Endodermal cell (in vitro differentiated cells): ENCODE measurements at regions not wholly inside any gene's neighbourhood (a gene's known extent, or its start where the extent isn't known, plus 50 kb on each side); places are given as distances from the start of the nearest gene placed in this dataset.

Source experiments
- DNase-seq: peaks from one replicate; pipeline ENCODE4 v3.0.0-alpha.2; 2017
- H3K27ac ChIP-seq: 2 replicates; pipeline ENCODE4 v1.5.1; 2013; ENCODE audit warnings: mild to moderate bottlenecking, low read depth, low read length, moderate library complexity
- H3K27me3 ChIP-seq: 2 replicates; pipeline ENCODE4 v1.6.1; 2013; ENCODE audit warnings: mild to moderate bottlenecking, low read length, moderate library complexity; ENCODE audit not compliant: insufficient read depth, control insufficient read depth, poor library complexity, severe bottlenecking
- H3K36me3 ChIP-seq: 2 replicates; pipeline ENCODE4 v1.7.0; 2013; ENCODE audit warnings: mild to moderate bottlenecking, low read length, moderate library complexity; ENCODE audit not compliant: control insufficient read depth, insufficient read depth
- H3K4me1 ChIP-seq: one replicate; pipeline ENCODE4 v1.7.0; 2013; ENCODE audit warnings: low read length; ENCODE audit not compliant: control insufficient read depth, insufficient read depth
- H3K4me3 ChIP-seq: 2 replicates; pipeline ENCODE4 v1.5.1; 2013; ENCODE audit warnings: mild to moderate bottlenecking, low read length, moderate library complexity
- H3K9ac ChIP-seq: 2 replicates; pipeline ENCODE4 v1.6.1; 2013; ENCODE audit warnings: mild to moderate bottlenecking, low read length, moderate library complexity; ENCODE audit not compliant: poor library complexity, severe bottlenecking; ENCODE audit errors: extremely low read depth
- H3K9me3 ChIP-seq: 2 replicates; pipeline ENCODE4 v1.6.1; 2013; ENCODE audit warnings: mild to moderate bottlenecking, low read length, moderate library complexity; ENCODE audit not compliant: control insufficient read depth
- H3K27ac Mint-ChIP-seq: 2 replicates; pipeline ENCODE4 v1.8.0; 2020; ENCODE audit warnings: mixed read lengths
- H3K27me3 Mint-ChIP-seq: 2 replicates; pipeline ENCODE4 v1.8.0; 2021; ENCODE audit warnings: mild to moderate bottlenecking, mixed read lengths; ENCODE audit not compliant: insufficient read depth
- H3K36me3 Mint-ChIP-seq: 2 replicates; pipeline ENCODE4 v1.8.0; 2020; ENCODE audit warnings: low read depth, mixed read lengths
- H3K4me1 Mint-ChIP-seq: 2 replicates; pipeline ENCODE4 v1.8.0; 2020; ENCODE audit warnings: mixed read lengths
- H3K4me3 Mint-ChIP-seq: 2 replicates; pipeline ENCODE4 v1.8.0; 2020; ENCODE audit warnings: mild to moderate bottlenecking, moderate library complexity, mixed read lengths
- H3K9me3 Mint-ChIP-seq: 2 replicates; pipeline ENCODE4 v1.8.0; 2020; ENCODE audit warnings: mild to moderate bottlenecking, mixed read lengths
- CTCF ChIP-seq: fragments of 200-600 bp; sonication (generic); conservative IDR thresholded peaks from 2 replicates; pipeline ENCODE4 v1.5.0; 2021; ENCODE audit warnings: antibody characterized with exemption, mild to moderate bottlenecking
- WGBS, 2 experiments: methylation state at CpG; one replicate each; pipeline versions ENCODE4 v1.1.5 to v1.1.7; 2013; ENCODE audit warnings: missing lambda C conversion rate in 2 of 2, mixed read lengths in 1 of 2; ENCODE audit not compliant: insufficient coverage in 1 of 2, insufficient read length in 1 of 2; 5-methylcytosine and 5-hydroxymethylcytosine counted together

- Histone ChIP-seq H3K4me1 (no peaks in the 10 kb centered on the region), H3K9ac (no peak overlapping the region), H3K4me3 (no peak overlapping the region), H3K27ac (no peak overlapping the region), H3K36me3 (no peaks in the 10 kb centered on the region), H3K9me3 (no peaks in the 10 kb centered on the region), H3K27me3 (no peaks in the 10 kb centered on the region)
- no peaks in the 10 kb centered on the region for H3K36me3 Mint-ChIP-seq
- H3K4me3 Mint-ChIP-seq: no peak overlapping the region
- DNase-seq: no peak
- H3K4me1 Mint-ChIP-seq: no peaks in the 10 kb centered on the region
- no CpG with 5 or more reads among the region's 2 CpGs for WGBS, 2 experiments
- no peaks in the 10 kb centered on the region for H3K27me3 Mint-ChIP-seq
- H3K9me3 Mint-ChIP-seq: peaks cover 7% of the 10 kb centered on the region
- no peak for TF ChIP-seq CTCF
- H3K27ac Mint-ChIP-seq: no peak overlapping the region
These were observed 82.2 kb upstream of the TES start for GRCh38 chr7:116128139-116128538.

GRCh38 chr7:116135306-116135705 lies 75.0 kb upstream of the TES start:
- no peaks in the 10 kb centered on the region for H3K9me3 Mint-ChIP-seq

GRCh38 chr7:116138202-116138801 lies 72.0 kb upstream of the TES start:
- H3K9me3 Mint-ChIP-seq: no peaks in the 10 kb centered on the region
- Histone ChIP-seq H3K4me1 (no peaks in the 10 kb centered on the region), H3K4me3 (no peak overlapping the region), H3K36me3 (no peaks in the 10 kb centered on the region), H3K27ac (no peak overlapping the region), H3K9ac (no peak overlapping the region), H3K27me3 (no peaks in the 10 kb centered on the region), H3K9me3 (no peaks in the 10 kb centered on the region)
- no peak overlapping the region for H3K27ac Mint-ChIP-seq
- H3K4me3 Mint-ChIP-seq: no peak overlapping the region
- peaks cover 5% of the 10 kb centered on the region for H3K4me1 Mint-ChIP-seq
- no peaks in the 10 kb centered on the region for H3K36me3 Mint-ChIP-seq
- TF ChIP-seq CTCF: peak; percentile 86
- 14 to 22% methylated on average over 2 of the region's 2 CpGs for WGBS, 2 experiments
- no peak for DNase-seq
- H3K27me3 Mint-ChIP-seq: no peaks in the 10 kb centered on the region

More at GRCh38 chr7:116135306-116135705, 75.0 kb upstream of the TES start:
- no peak overlapping the region for H3K27ac Mint-ChIP-seq
- H3K27me3 Mint-ChIP-seq: no peaks in the 10 kb centered on the region
- DNase-seq: no peak
- Histone ChIP-seq H3K9ac (no peak overlapping the region), H3K9me3 (no peaks in the 10 kb centered on the region), H3K27ac (no peak overlapping the region), H3K4me1 (no peaks in the 10 kb centered on the region), H3K36me3 (no peaks in the 10 kb centered on the region), H3K27me3 (no peaks in the 10 kb centered on the region), H3K4me3 (no peak overlapping the region)
- WGBS, 2 experiments: 61 to 82% methylated on average over 3 to 4 of the region's 4 CpGs
- peaks cover 5% of the 10 kb centered on the region for H3K4me1 Mint-ChIP-seq
- H3K4me3 Mint-ChIP-seq: no peak overlapping the region
- TF ChIP-seq CTCF: no peak
- no peaks in the 10 kb centered on the region for H3K36me3 Mint-ChIP-seq
